ENCODE measurements at regions not wholly inside any gene's neighbourhood (a gene's known extent, or its start where the extent isn't known, plus 50 kb on each side); places are given as distances from the start of the nearest gene placed in this dataset.

DNA sequence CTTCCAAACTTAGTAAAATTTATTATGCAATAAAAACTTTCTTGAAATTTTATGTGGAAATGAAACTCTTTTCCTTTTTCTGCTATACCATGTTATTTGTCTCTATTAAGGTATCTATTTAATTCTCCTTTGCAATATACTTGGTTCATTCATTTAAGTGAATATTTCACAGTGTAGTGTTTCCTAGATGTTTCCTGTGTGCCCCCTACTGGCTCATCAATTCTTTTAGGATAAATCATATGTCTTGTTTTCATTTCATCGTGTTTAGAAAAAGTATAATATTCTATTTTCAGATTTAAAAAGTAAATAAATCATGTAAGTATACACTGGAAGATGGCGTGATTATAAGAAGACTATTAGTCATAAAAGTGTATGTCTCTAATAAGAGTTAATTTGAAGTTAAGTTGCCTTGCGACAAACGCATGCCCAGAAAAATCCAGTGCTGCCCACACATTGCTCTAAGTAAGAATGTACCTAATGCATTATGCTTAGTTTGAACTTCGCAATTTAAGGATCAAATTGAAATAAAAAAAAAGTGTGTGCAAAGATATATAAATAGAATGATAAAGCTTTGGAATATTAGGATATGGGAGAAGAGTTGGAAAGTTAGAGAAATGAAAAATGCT lies 525.4 kb downstream of the KCNJ3 start:
- TF ChIP-seq, protein P1, sequence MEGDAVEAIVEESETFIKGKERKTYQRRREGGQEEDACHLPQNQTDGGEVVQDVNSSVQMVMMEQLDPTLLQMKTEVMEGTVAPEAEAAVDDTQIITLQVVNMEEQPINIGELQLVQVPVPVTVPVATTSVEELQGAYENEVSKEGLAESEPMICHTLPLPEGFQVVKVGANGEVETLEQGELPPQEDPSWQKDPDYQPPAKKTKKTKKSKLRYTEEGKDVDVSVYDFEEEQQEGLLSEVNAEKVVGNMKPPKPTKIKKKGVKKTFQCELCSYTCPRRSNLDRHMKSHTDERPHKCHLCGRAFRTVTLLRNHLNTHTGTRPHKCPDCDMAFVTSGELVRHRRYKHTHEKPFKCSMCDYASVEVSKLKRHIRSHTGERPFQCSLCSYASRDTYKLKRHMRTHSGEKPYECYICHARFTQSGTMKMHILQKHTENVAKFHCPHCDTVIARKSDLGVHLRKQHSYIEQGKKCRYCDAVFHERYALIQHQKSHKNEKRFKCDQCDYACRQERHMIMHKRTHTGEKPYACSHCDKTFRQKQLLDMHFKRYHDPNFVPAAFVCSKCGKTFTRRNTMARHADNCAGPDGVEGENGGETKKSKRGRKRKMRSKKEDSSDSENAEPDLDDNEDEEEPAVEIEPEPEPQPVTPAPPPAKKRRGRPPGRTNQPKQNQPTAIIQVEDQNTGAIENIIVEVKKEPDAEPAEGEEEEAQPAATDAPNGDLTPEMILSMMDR (IDR thresholded peaks at IDR 0.05), result peak in 1 of 4 experiments; percentile 45
- no peak for TF ChIP-seq POLR2A (IDR thresholded peaks at IDR 0.05)

Data from gastroesophageal sphincter (tissue), 3 donors.